IMR-90 (cell line): ENCODE measurements at regions not wholly inside any gene's neighbourhood (a gene's known extent, or its start where the extent isn't known, plus 50 kb on each side); places are given as distances from the start of the nearest gene placed in this dataset.

ENCODE experiments used
- ATAC-seq: fragments of 200-7000 bp; cut with Tn5 transposase; 2 replicates; pipeline ENCODE4 v1.9.1; 2020; ENCODE audit warnings: low read depth, mild to moderate bottlenecking, moderate library complexity
- BruUV-seq: library from RNA; stranded (reverse); fragments of 400-500 nt; replicated peaks from 2 replicates; lab custom pipeline; 2021; lab: Mats Ljungman, UMichigan
- CTCF ChIA-PET: fragments of 300-600 bp; formaldehyde crosslinking; extraction: SDS; loops from one replicate; lab custom pipeline; 2021; ENCODE audit warnings: antibody characterized with exemption; lab: Yijun Ruan, JAX
- POLR2A ChIA-PET: fragments of 300-600 bp; sonication (Branson Sonifier 250); formaldehyde crosslinking; loops from one replicate; lab custom pipeline; 2022; ENCODE audit warnings: antibody characterized with exemption; ENCODE audit not compliant: unreplicated experiment; lab: Charles Lee
- DNase-seq: peaks from one replicate; pipeline ENCODE4 v3.0.0; 2013
- H2AFZ ChIP-seq: replicated peaks from 2 replicates; pipeline ENCODE3; 2013; ENCODE audit warnings: low read length, mild to moderate bottlenecking; ENCODE audit not compliant: poor library complexity
- H2AK5ac ChIP-seq: 2 replicates; pipeline ENCODE4 v1.6.1; 2013; ENCODE audit warnings: low read depth, low read length, inconsistent platforms
- H2AK9ac ChIP-seq: replicated peaks from 2 replicates; pipeline ENCODE3; 2013; ENCODE audit warnings: mild to moderate bottlenecking, low read depth, low read length, moderate library complexity; ENCODE audit not compliant: poor library complexity
- H2BK120ac ChIP-seq: 2 replicates; pipeline ENCODE4 v1.6.1; 2013; ENCODE audit warnings: low read depth, low read length, inconsistent platforms
- H2BK15ac ChIP-seq: 3 replicates; pipeline ENCODE4 v1.6.1; 2013; ENCODE audit warnings: low read depth, low read length, inconsistent platforms
- H2BK20ac ChIP-seq: 2 replicates; pipeline ENCODE4 v1.6.1; 2013; ENCODE audit warnings: low read depth, mild to moderate bottlenecking, inconsistent platforms, low read length, moderate library complexity
- H2BK5ac ChIP-seq: 2 replicates; pipeline ENCODE4 v1.6.1; 2013; ENCODE audit warnings: mild to moderate bottlenecking, low read depth, low read length, inconsistent platforms; ENCODE audit not compliant: poor library complexity, severe bottlenecking
- H3K14ac ChIP-seq: replicated peaks from 2 replicates; pipeline ENCODE4 v1.6.1; 2013; ENCODE audit warnings: low read depth, low read length, inconsistent platforms
- H3K18ac ChIP-seq: 2 replicates; pipeline ENCODE4 v1.6.1; 2013; ENCODE audit warnings: low read depth, low read length, control low read depth
- H3K23ac ChIP-seq: 2 replicates; pipeline ENCODE4 v1.6.1; 2013; ENCODE audit warnings: low read depth, low read length, inconsistent platforms
- H3K27ac ChIP-seq: 2 replicates; pipeline ENCODE4 v1.5.1; 2013; ENCODE audit warnings: mild to moderate bottlenecking, control low read depth, low read length; ENCODE audit not compliant: insufficient read depth
- H3K27me3 ChIP-seq: 2 replicates; pipeline ENCODE4 v1.6.1; 2013; ENCODE audit warnings: low read length; ENCODE audit not compliant: control insufficient read depth, insufficient read depth
- H3K36me3 ChIP-seq: 2 replicates; pipeline ENCODE4 v1.6.1; 2013; ENCODE audit warnings: low read length, mixed read lengths; ENCODE audit not compliant: control insufficient read depth, insufficient read depth
- H3K4ac ChIP-seq: 2 replicates; pipeline ENCODE4 v1.6.1; 2013; ENCODE audit warnings: low read depth, low read length, inconsistent platforms
- H3K4me1 ChIP-seq: 2 replicates; pipeline ENCODE4 v1.6.1; 2013; ENCODE audit warnings: low read length, mixed read lengths; ENCODE audit not compliant: control insufficient read depth, insufficient read depth
- H3K4me2 ChIP-seq: 2 replicates; pipeline ENCODE4 v1.6.1; 2013; ENCODE audit warnings: low read depth, mild to moderate bottlenecking, control low read depth, low read length, moderate library complexity
- H3K4me3 ChIP-seq: 2 replicates; pipeline ENCODE4 v1.5.1; 2013; ENCODE audit warnings: low read depth, mild to moderate bottlenecking, control low read depth, low read length, moderate library complexity; ENCODE audit not compliant: insufficient read depth
- H3K56ac ChIP-seq: 2 replicates; pipeline ENCODE4 v1.6.1; 2013; ENCODE audit warnings: low read length, inconsistent platforms; ENCODE audit not compliant: insufficient read depth; ENCODE audit errors: extremely low read depth
- H3K79me1 ChIP-seq, 2 experiments: 2 replicates each; pipeline ENCODE4 v1.6.1; 2013; ENCODE audit warnings: low read length in 2 of 2, inconsistent platforms in 1 of 2, low read depth in 1 of 2
- H3K9ac ChIP-seq: 2 replicates; pipeline ENCODE4 v1.6.1; 2013; ENCODE audit warnings: low read depth, low read length, control low read depth
- H3K9me1 ChIP-seq: 2 replicates; pipeline ENCODE4 v1.6.1; 2013; ENCODE audit warnings: low read length, inconsistent platforms; ENCODE audit not compliant: insufficient read depth
- H3K9me3 ChIP-seq: 2 replicates; pipeline ENCODE4 v1.6.1; 2013; ENCODE audit warnings: low read length; ENCODE audit not compliant: control insufficient read depth, insufficient read depth
- H4K20me1 ChIP-seq: 2 replicates; pipeline ENCODE4 v1.6.1; 2013; ENCODE audit warnings: low read length, inconsistent platforms; ENCODE audit not compliant: insufficient read depth
- H4K5ac ChIP-seq: 2 replicates; pipeline ENCODE4 v1.6.1; 2013; ENCODE audit warnings: mild to moderate bottlenecking, low read depth, low read length, control low read depth
- H4K8ac ChIP-seq, 2 experiments: 2 replicates each; pipeline ENCODE4 v1.6.1; 2013; ENCODE audit warnings: low read depth in 2 of 2, low read length in 2 of 2, control low read depth in 1 of 2, inconsistent platforms in 1 of 2
- H4K91ac ChIP-seq: 2 replicates; pipeline ENCODE4 v1.6.1; 2013; ENCODE audit warnings: low read depth, low read length, inconsistent platforms; ENCODE audit not compliant: insufficient read depth
- BHLHE40 ChIP-seq: fragments of 150-350 bp; IDR thresholded peaks from 2 replicates; pipeline ENCODE4 v1.6.1; 2016; ENCODE audit warnings: mild to moderate bottlenecking, low read depth, low read length
- CEBPB ChIP-seq: IDR thresholded peaks from 2 replicates; pipeline ENCODE4 v1.6.1; 2012; ENCODE audit warnings: low read depth, low read length, improper control_type of control experiment
- CHD1 ChIP-seq: IDR thresholded peaks from 2 replicates; pipeline ENCODE4 v1.6.1; 2012; ENCODE audit warnings: low read depth, low read length, improper control_type of control experiment
- CTCF ChIP-seq: conservative IDR thresholded peaks from 2 replicates; pipeline ENCODE4 v1.5.1; 2012; ENCODE audit warnings: mild to moderate bottlenecking, low read depth, low read length, improper control_type of control experiment
- ELK1 ChIP-seq: fragments of 150-350 bp; IDR thresholded peaks from 2 replicates; pipeline ENCODE4 v1.6.1; 2016; ENCODE audit warnings: low read depth, mild to moderate bottlenecking, low read length, moderate library complexity, borderline replicate concordance
- FOS ChIP-seq: fragments of 150-350 bp; IDR thresholded peaks from 2 replicates; pipeline ENCODE4 v1.6.1; 2016; ENCODE audit warnings: low read depth, low read length
- MAFK ChIP-seq: IDR thresholded peaks from 2 replicates; pipeline ENCODE4 v1.6.1; 2012; ENCODE audit warnings: low read depth, low read length, improper control_type of control experiment
- MAZ ChIP-seq: IDR thresholded peaks from 2 replicates; pipeline ENCODE4 v1.6.1; 2012; ENCODE audit warnings: low read depth, mild to moderate bottlenecking, low read length, improper control_type of control experiment, moderate library complexity, borderline replicate concordance
- MXI1 ChIP-seq: IDR thresholded peaks from 2 replicates; pipeline ENCODE4 v1.6.1; 2012; ENCODE audit warnings: low read depth, mild to moderate bottlenecking, low read length, moderate library complexity, borderline replicate concordance
- NFE2L2 ChIP-seq: fragments of 150-350 bp; IDR thresholded peaks from 2 replicates; pipeline ENCODE4 v1.6.1; 2016; ENCODE audit warnings: low read depth, mild to moderate bottlenecking, low read length
- RAD21 ChIP-seq: IDR thresholded peaks from 2 replicates; pipeline ENCODE4 v1.6.1; 2012; ENCODE audit warnings: low read length, improper control_type of control experiment
- RCOR1 ChIP-seq: IDR thresholded peaks from 2 replicates; pipeline ENCODE4 v1.6.1; 2012; ENCODE audit warnings: mild to moderate bottlenecking, low read length, improper control_type of control experiment; ENCODE audit not compliant: insufficient replicate concordance
- RFX5 ChIP-seq: IDR thresholded peaks from 2 replicates; pipeline ENCODE4 v1.8.0; 2012; ENCODE audit warnings: low read depth, mild to moderate bottlenecking, low read length, moderate library complexity
- SMC3 ChIP-seq: fragments of 150-350 bp; IDR thresholded peaks from 2 replicates; pipeline ENCODE4 v1.6.1; 2016; ENCODE audit warnings: low read depth, mild to moderate bottlenecking, antibody characterized with exemption, low read length, moderate library complexity
- USF2 ChIP-seq: fragments of 150-350 bp; IDR thresholded peaks from 2 replicates; pipeline ENCODE4 v1.6.1; 2017; ENCODE audit warnings: mild to moderate bottlenecking, antibody characterized with exemption, low read length, low read depth
- WGBS, 2 experiments: methylation state at CpG; one replicate each; pipeline versions ENCODE4 v1.1.5 to v1.1.7; 2013; ENCODE audit warnings: missing lambda C conversion rate in 2 of 2; ENCODE audit not compliant: insufficient read length in 1 of 2; ENCODE audit errors: extremely low coverage in 2 of 2; 5-methylcytosine and 5-hydroxymethylcytosine counted together
- dilution Hi-C: fragments of 300-500 bp; cut with HindIII; formaldehyde crosslinking; loops from one replicate; pipeline ENCODE4 v1.14.3; 2018; ENCODE audit warnings: low sequenced_read_pairs; ENCODE audit not compliant: unreplicated experiment
- in situ Hi-C: fragments of 300-500 bp; cut with MboI; formaldehyde crosslinking; loops from 3 replicates; pipeline ENCODE4 v1.14.3; 2019; ENCODE audit warnings: low sequenced_read_pairs, inconsistent platforms, mixed read lengths
- intact Hi-C: fragments of 100-400 bp; cut with micrococcal nuclease; formaldehyde crosslinking; loops from 2 replicates; pipeline ENCODE4 v1.10.0; 2022

- ChIA-PET CTCF (interaction anchor here (0.5 kb wide), 1 partner anchor 340 kb away, joined by 6 read pairs; no protein-coding TSS in a partner anchor), POLR2A (no interaction called here)
- intact Hi-C loops (no loop called here), in situ Hi-C loops (no loop called here), dilution Hi-C loops (no loop called here)
- Histone ChIP-seq H2BK20ac (no peak overlapping the region), H3K18ac (no peak overlapping the region), H3K4ac (no peak overlapping the region), H2AK9ac (no peak overlapping the region), H3K36me3 (no peaks in the 10 kb centered on the region), H2AFZ (no peak overlapping the region), H2BK120ac (no peak overlapping the region), H2AK5ac (no peak overlapping the region), H3K14ac (no peak overlapping the region), H3K79me1 (no peaks in the 10 kb centered on the region), H3K9me1 (no peaks in the 10 kb centered on the region), H4K20me1 (no peaks in the 10 kb centered on the region), H2BK5ac (no peak overlapping the region), H3K9ac (no peak overlapping the region), H2BK15ac (no peak overlapping the region), H3K27me3 (no peaks in the 10 kb centered on the region), H3K4me1 (no peaks in the 10 kb centered on the region), H3K4me3 (no peak overlapping the region), H3K56ac (no peak overlapping the region), H3K9me3 (no peaks in the 10 kb centered on the region), H4K8ac (no peak overlapping the region), H4K91ac (no peak overlapping the region), H3K27ac (no peak overlapping the region), H3K23ac (no peak overlapping the region), H4K5ac (no peak overlapping the region), H3K4me2 (no peak overlapping the region)
- BruUV-seq, result no TSS peak
- WGBS, 2 experiments, result no CpG with 5 or more reads among the region's 1 CpG
- TF ChIP-seq CHD1, result no peak
- TF ChIP-seq RFX5, result no peak
- TF ChIP-seq NFE2L2, result no peak
- TF ChIP-seq RCOR1, result no peak
- no peak for TF ChIP-seq RAD21
- TF ChIP-seq CTCF, result no peak
- TF ChIP-seq BHLHE40, result no peak
- no peak for TF ChIP-seq FOS
- TF ChIP-seq MAFK, result no peak
- TF ChIP-seq SMC3, result no peak
- TF ChIP-seq CEBPB, result no peak
- no peak for TF ChIP-seq MAZ
- no peak for TF ChIP-seq ELK1
- no peak for TF ChIP-seq MXI1
- no peak for TF ChIP-seq USF2
- ATAC-seq (no peak), DNase-seq (no peak)
Observed at GRCh38 chr5:40359093-40359492, 320.6 kb upstream of the PTGER4 start.
